COLO829 (cell line): ENCODE measurements at regions not wholly inside any gene's neighbourhood (a gene's known extent, or its start where the extent isn't known, plus 50 kb on each side); places are given as distances from the start of the nearest gene placed in this dataset.
"Not testable (repeated sequence)": the region's sequence is repeated elsewhere in the genome, so short reads cannot be mapped to it uniquely, and the experiment has no call there.

ENCODE experiments used
- DNase-seq: peaks from one replicate; pipeline ENCODE4 v3.0.0; 2012; ENCODE audit warnings: low spot score

DNA sequence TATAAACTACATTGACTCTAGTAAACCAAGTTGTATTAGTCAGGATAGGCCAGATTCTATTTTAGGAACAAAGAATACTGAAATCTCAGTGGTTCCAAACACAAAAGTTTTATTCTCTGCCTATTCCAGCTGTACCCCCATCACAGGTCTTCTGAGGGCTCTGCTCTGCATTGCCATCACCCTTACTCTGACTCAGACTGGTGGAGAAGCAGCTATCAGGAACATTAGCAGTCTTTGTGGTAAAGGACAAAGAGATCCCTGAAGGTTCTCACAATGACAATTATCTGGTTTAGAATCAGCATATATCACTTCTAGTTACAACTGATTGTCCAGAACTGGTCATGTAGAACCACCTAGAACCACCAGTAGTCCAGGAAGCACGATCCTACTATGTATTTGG is 251.1 kb downstream of the GLUD2 start:
- DNase-seq = peak; percentile 71

GRCh38 chrX:121301356-121301755 is 253.9 kb downstream of the GLUD2 start:
- DNase-seq = no peak

DNA sequence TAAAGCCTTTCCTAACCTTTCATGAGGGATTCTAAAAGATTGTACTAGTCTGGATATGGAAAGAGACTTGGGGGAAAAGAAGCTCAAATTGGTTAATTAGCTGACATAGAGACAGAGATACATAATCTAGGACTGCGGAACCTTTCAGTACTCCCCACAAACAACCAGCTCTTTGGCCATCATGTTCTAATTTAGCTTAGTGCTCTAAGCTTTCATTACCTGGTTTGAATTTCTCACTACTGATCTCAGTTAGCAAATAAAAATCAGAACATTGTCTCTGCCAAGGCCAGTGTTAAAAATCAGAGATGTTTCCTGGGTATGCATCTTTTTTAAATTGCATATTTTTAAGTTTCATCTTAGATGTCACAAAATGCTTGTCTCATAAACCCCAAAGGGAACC is 254.4 kb downstream of the GLUD2 start:
- DNase-seq = no peak

DNA sequence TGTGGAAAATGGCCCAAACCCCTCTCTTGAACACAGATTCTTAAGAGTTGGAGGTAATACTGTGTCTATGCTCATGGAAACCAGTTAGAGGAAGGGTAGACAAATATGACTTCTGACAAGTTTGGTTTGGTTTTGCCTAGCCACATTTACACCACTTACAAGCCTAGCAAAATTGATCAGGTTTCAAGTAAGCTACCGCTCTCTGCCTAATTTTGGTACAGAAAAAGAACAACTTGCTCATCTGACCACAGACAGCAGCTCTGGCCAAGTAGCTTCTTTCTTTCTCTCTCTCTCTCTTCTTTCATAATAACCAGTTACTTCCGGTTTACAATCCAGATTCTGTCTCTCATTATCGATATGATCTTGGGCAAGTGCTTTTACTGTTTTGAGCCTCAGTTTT is 260.0 kb downstream of the GLUD2 start:
- no peak for DNase-seq

- peak; percentile 82 for DNase-seq
These were observed 260.9 kb downstream of the GLUD2 start for GRCh38 chrX:121308276-121308805.

DNA sequence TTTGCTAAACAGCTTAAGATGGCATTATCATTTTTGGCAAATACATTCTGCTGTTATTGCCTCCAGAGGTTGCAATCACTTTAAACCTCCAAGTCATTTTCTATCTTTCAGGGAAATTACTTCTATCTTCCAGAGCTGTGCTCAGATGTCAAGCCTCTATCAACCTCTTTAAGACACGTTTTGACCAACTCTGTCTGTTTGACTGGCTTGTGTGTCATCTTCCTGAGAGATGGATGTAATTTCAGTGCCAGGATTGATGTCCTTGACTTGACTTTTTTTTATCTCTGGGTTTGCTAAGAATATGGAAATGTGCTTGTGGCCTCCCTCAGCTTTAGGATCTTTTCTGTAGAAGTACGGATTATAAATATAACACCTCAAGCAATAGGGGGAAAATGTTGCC is 263.4 kb downstream of the GLUD2 start:
- no peak for DNase-seq

DNA sequence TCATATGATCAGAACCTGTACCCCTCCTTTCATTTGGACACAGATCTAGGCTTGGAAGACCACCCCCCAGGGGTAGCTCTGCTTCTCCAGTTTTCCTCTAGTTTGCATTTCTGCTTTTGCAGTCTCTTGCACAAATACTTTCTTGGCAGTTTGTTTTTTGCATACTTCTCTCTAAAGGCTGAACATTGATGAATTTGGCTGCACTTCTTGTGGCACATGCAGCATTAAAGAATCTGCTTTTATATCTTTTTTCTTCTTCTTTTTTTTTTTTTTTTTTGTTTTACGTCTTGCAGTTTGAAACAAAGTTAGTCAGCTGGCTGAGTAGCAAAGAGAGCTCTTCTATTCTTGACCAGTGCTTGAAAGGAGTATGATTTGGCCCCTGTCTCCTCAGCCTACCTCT is 273.0 kb downstream of the GLUD2 start:
- no peak for DNase-seq

DNA sequence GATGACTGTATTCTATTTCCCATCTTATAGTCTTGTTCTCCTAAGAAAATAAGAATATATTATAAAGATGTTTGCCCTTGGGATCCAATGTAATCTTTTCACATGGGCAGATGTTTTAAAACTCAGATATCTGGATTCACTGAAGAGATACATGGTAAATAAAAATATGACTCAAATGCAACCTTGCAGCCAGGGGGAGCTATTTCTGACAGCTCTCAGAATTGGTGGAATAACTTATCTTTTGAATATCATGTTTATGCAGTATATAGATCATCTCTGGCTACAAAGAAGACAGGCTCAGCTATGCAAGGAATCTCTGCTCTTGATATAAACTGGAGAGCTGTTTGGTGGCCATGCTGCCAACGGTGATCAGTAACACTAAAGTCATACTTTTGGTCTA is 274.7 kb downstream of the GLUD2 start:
- DNase-seq = no peak

DNA sequence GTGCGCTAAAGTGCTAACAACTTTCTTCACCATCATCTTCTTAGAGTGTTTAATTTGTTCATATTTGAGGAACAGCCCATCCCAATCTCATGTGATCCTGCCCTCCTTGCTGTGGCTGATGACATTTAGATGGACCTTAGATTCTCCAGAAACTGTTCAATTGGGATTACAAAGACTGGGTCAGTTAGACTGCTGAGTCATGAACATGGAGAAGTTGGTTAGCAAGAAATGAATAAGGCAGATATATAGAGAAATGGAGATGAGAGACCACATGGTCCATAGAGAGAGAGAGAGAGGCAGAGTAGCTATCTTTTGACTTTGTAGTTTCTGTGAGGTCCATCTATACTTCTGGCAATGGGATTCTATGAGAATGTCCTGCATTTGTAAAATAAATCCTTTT is 275.9 kb downstream of the GLUD2 start:
- no peak for DNase-seq

- DNase-seq = no peak
These were observed 286.5 kb downstream of the GLUD2 start for GRCh38 chrX:121333942-121334341.

DNA sequence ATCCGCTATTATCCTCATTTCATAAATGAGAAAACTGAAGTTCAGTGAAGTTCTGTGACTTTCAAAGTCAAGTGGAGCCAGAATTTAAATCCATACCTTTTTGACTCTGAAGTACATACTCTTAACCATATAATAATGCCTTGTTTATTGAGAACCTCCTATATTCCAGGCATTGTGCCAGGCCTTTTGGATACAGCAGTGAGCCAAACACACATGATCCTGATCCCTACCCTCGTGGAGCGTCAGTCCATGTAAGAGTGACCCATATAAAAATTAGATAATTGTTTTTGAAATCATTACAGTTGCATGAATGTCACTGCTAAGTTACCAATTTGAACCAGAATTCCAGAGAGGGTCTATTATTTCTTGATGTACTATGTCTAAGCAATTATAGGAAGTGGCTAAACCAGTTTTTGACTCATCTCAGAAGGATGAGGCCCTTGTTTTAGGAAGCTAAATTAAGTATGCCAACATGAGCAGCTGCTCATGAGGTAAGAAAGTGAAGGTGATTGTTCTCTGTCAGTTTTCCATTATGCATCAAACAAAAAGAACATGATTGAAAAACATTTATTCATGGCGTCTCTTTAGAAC is 289.5 kb downstream of the GLUD2 start:
- DNase-seq = peak; percentile 7

DNA sequence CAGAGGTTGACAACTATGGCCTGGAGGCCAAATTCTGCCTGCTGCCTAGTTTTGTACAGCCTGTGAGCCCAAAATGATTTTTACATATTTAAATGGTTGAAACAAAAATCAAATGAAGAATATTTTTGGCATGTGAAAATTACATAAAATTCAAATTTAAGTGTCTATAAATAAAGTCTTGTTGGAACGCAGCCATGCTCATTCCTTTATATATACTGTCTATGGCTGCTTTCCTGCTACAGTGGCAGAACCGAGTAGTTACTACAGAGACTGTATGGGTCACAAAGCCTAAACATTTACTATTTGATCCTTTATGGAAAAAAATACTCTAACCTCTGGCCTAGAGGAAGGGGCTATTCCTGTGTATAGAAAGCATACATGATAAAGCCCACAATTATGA is 290.4 kb downstream of the GLUD2 start:
- DNase-seq = no peak

DNA sequence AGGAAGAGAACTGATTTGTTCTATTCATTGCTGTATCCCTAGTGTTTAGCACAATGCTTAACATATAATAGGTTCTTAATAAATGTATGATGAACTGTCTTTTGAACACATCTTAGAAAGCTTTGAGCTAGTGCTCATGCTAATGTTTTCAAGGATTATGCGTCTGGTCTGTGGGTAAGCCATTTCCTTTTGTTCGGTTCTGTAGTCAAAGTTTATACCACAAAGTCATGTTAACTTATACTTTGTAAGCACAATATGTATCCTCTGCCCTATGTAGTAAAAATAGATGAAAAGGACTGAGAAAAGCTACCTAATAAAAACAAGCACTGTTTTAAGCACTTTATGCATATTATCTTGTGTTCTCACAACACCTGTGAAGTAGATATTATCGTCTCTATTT is 301.9 kb downstream of the GLUD2 start:
- no peak for DNase-seq

DNA sequence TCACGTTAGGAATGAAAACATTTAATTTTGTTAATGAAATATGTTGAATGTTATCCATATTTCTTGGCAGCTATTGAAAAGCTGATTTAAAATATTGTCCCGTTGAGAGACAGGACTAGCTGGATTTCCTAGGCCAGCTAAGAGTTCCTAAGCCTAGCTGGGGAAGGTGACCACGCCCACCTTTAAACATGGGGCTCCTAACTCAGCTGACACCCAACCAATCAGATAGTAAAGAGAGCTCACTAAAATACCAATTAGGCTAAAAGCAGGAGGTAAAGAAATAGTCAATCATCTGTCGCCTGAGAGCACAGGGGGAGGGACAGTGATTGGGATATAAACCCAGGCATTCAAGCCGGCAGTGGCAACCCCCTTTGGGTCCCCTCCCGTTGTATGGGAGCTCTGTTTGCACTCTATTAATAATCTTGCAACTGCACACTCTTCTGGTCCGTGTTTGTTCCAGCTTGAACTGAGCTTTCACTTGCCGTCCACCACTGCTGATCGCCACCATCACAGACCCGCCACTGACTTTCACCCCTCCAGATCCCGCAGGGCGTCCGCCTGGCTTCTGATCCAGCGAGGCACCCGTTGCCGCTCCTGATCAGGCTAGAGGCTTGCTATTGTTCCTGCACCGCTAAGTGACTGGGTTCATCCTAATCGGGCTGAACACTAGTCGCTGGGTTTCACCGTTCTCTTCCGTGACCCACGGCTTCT is 308.9 kb downstream of the GLUD2 start:
- no peak for DNase-seq

DNA sequence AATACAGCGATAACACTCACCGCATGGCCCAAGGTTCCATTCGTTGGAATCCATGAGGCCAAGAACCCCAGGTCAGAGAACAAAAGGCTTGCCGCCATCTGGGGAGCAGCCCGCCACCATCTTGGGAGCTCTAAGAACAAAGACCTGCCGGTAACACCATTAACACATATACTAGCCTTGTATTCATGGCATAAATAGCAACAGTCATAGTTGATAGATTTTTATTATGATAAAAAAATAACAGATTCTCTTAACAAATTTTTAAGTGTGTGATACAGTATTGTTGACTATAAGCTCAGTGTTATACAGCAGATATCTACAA is 309.4 kb downstream of the GLUD2 start:
- DNase-seq = no peak

DNA sequence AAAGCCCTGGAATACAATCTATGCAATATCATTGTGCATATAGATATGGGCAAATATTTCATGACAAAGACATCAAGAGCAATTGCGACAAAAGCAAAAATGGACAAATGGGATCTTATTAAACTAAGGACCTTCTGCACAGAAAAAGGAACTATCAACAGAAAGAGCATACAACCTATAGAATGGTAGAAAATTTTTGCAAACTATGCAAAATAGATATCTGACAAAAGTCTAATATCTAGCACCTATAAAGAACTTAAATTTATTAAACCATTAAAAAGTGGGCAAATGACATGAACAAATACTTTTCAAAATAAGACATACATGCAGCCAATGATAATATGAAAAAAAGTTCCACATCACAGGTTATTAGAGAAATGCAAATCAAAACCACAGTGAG is 312.9 kb downstream of the GLUD2 start:
- DNase-seq = no peak

DNA sequence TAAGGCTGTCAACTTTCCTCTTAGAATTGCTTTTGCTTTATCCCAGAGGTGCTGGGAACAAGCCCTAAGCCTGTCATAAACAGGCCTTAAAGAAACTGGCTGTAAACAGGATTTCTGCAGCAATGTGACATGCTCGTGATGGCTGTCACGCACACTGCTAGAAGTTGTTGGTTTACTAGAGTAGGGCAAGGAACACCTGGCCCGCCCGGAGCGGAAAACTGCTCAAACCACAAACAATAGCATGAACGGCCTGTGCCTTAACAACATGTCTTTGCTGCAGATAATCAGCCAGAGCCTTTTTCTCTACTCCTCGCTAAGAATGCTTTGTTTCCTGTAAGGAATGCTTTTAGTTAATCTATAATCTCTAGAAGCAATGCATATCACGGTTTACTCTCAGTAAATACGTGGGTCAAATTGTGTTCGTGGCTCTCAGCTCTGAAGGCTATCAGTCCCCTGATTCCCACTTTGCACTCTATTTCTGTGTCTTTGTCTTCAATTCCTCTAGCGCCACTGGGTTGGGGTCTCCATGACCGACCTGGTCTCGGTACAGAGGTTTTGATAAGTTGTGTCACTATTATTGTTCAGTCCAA is 318.3 kb downstream of the GLUD2 start:
- no peak for DNase-seq

- no peak for DNase-seq
These were observed 327.1 kb downstream of the GLUD2 start for GRCh38 chrX:121374471-121374870.

DNA sequence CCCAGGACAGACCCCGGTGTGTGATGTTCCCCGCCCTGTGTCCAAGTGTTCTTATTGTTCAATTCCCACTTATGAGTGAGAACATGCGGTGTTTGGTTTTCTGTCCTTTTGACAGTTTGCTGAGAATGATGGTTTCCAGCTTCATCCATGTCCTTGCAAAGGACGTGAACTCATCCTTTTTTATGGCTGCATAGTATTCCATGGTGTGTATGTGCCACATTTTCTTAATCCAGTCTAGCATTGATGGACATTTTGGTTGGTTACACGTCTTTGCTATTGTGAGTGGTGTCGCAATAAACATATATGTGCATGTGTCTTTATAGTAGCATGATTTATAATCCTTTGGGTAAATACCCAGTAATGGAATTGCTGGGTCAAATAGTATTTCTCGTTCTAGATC is 334.5 kb downstream of the GLUD2 start:
- DNase-seq = not testable (repeated sequence)

DNA sequence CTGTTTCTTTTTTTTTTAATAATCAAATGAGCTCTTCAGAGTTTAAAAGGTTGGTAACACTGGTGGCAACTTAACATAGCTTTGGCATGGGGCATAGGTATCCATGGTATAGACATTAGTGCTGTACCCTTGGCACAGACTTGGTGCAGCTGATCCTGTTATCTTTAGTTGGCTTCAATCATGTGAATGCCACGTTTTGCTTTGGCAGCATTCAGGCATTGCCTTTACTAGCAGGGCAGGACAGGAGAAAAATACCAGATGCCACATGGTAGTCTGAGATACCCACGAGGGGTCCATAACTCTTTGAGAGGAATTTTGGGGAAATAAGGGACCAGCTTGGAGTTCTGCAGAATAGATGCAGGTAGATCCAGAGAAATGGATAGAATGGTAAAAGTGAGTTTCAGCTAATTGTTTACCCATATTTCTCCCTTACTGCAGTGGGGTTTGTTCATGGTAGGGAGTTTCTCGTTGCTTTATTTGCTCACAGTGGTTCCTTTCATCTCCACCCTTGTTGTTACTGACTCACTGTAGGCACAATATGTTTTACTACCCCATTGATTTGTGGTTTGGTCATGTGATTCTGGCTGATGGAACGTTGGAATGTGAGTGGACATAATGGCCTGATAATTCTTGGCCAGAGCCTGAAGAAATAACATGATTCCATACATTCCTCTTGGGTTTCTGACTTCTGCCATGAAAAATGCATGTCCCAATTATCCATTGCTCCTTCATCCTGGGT is 342.7 kb downstream of the GLUD2 start:
- DNase-seq = peak; percentile 64

DNA sequence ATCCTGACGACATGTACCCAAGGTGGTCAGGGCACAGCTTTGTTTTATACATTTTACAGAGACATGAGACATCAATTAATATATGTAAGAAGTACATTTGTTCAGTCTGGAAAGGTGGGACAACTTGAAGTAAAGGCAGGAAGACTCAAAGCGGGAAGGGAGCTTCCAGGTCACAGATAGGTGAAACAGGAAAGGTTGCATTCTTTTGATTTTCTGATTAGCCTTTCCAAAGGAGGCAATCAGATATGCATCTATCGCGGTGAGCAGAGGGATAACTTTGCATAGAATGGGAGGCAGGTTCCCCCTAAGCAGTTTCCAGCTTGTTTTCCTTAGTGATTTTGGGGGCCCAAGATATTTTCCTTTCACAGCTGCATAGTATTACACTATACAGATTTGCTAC is 358.4 kb downstream of the GLUD2 start:
- DNase-seq = no peak

DNA sequence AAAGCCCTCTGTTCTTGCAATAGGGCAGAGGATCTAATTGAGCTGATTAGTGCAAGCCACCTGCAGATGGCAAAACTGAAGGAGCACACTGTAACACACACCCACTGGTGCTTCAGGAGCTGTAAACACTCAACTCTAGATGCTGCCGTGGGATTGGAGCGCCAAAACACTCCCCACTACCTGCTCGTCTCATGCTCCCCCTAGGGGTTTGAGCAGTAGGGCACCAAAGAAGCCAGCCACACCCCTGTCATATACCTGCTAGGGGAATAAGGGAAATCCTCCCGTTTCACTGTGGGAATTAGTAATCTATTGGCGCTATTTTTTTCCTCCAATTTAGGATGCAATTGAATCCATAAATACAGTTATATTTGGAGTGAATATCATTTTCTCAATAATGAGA is 360.2 kb downstream of the GLUD2 start:
- no peak for DNase-seq

GRCh38 chrX:121431514-121431913 is 384.1 kb downstream of the GLUD2 start:
- not testable (repeated sequence) for DNase-seq
